DND-41 (cell line): ENCODE measurements at regions not wholly inside any gene's neighbourhood (a gene's known extent, or its start where the extent isn't known, plus 50 kb on each side); places are given as distances from the start of the nearest gene placed in this dataset.

Source experiments
- EZH2 ChIP-seq: IDR thresholded peaks from 3 replicates; pipeline ENCODE4 v1.6.1; 2012; ENCODE audit warnings: borderline replicate concordance, low read depth, mild to moderate bottlenecking, moderate library complexity, low read length, inconsistent platforms; ENCODE audit not compliant: severe bottlenecking
- TF ChIP-seq, protein P1 (sequence below): IDR thresholded peaks from 2 replicates; pipeline ENCODE4 v1.5.1; 2012; ENCODE audit warnings: borderline replicate concordance, low read length, moderate library complexity, mild to moderate bottlenecking; ENCODE audit not compliant: poor library complexity, severe bottlenecking; ENCODE audit errors: extremely low read depth

DNA sequence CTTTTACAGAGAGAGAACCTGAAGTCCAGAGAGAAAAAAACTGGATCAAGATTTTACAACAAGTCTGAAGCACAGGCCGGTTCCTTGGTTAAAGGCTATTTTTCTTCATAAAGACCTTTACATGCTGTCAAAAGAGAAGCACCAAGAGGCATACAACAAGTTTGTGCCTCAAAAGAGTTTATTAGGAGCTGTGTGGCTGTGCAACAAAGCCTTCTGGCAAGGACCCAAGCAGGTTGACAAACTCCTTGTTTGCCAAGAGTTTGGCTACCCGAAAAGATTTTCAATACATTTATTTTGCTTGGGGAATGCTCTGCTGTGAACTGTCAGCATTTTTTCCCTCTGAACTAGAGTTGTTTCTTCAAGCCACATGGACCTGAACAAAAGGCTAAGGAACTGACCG is 202.9 kb upstream of the RAD23B start:
- TF ChIP-seq, protein P1, sequence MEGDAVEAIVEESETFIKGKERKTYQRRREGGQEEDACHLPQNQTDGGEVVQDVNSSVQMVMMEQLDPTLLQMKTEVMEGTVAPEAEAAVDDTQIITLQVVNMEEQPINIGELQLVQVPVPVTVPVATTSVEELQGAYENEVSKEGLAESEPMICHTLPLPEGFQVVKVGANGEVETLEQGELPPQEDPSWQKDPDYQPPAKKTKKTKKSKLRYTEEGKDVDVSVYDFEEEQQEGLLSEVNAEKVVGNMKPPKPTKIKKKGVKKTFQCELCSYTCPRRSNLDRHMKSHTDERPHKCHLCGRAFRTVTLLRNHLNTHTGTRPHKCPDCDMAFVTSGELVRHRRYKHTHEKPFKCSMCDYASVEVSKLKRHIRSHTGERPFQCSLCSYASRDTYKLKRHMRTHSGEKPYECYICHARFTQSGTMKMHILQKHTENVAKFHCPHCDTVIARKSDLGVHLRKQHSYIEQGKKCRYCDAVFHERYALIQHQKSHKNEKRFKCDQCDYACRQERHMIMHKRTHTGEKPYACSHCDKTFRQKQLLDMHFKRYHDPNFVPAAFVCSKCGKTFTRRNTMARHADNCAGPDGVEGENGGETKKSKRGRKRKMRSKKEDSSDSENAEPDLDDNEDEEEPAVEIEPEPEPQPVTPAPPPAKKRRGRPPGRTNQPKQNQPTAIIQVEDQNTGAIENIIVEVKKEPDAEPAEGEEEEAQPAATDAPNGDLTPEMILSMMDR: no peak
- TF ChIP-seq EZH2: no peak
